HG03565 (cell line): ENCODE measurements at regions not wholly inside any gene's neighbourhood (a gene's known extent, or its start where the extent isn't known, plus 50 kb on each side); places are given as distances from the start of the nearest gene placed in this dataset.

Source experiments
- ATAC-seq: cut with Tn5 transposase; IDR thresholded peaks from one replicate; pipeline ENCODE4 v1.9.1; 2021; ENCODE audit warnings: mild to moderate bottlenecking, moderate library complexity; ENCODE audit not compliant: unreplicated experiment

DNA sequence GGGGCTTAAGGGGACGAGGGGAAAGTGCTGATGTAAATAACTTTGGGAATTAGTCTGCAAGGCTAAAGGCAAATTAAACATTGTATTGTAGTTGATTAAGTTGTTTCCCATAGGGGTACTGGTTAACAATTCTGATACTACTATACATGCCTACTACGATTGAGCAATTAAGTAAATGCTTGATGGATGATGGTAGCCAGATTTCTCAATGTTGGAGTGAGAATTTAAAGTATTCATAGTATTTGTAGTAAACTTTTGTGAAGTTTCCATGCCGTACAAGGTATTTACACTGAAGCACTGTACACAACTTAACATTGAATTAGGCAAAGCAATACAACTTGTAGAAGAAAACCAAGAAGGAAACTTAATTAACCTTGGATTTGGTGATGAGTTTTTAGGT lies 852.3 kb downstream of the QKI start:
- ATAC-seq, result no peak

DNA sequence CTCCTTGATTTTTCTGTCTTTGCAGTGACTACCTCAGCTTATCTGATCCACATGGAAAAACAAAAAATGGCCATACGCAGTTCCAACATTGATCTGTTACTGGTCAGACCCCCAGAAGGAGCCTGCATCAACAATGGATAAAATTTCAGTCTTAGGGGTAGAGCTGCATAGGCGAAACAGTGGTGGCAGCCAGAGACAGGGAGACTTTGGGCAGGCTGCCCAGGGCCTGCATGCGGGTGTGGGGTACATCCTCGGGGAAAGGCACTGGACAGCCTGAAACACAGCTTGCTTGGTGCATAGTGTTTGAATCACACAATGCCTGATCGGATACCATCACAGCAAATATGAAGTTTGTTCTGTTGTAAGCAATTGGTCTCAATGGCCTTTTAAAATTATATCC lies 847.8 kb downstream of the QKI start:
- no peak for ATAC-seq

DNA sequence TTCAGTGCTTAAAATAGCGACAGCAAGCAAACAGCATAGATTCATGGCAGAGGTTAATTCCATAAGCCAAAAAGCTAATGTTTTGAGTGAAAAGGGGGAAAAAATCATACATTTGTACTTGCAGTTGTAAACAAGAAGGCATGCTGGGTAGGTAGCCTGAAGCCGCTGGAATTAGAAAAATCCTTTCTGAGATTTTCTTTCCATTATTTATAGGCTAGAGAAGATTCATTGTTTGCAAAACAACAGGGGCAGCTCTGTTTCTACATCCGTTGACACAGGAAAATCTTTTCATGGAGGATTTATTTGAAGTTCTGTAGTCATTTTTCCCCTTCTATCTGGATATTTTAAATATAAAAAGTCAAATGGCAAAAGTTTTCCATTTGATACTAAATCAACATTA lies 843.9 kb downstream of the QKI start:
- ATAC-seq, result no peak

DNA sequence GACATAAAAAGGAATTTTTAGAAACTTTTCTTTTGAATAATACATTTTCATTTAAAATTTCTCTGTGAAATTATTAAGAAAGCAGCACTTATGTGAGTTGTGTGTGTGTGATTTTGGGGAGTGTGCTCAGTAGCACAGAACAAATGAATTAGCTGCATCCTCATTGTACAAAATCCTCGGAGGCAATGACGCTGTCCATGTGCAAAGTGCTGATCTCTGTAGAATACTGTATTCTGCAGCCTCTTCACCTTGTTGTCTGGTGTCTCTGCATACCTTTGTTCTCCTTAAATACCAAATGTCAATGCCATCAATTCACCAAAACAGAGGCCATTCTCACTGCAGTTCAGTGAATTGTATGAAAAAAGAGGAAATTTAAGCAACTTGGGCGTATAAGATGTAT lies 838.4 kb downstream of the QKI start:
- ATAC-seq, result no peak

DNA sequence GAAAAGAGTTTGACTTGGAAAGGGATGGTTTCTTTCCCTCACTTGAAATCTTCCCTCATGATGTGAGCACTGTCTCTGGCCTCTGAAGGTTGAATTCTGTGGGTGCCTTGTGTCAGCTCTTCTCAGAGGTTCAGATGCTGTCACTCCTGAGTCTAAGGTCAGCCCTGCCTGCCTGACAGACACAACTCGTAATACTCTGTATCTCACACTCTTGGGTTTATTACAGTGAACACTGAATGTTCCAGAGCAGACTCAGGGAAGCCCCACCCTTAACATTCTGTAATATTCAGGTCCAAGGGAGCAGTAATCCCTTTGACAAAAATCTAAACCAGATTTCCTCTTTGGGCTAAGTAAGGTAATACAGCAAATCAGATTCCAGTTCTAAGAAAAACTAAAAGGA lies 837.8 kb downstream of the QKI start:
- ATAC-seq, result no peak

DNA sequence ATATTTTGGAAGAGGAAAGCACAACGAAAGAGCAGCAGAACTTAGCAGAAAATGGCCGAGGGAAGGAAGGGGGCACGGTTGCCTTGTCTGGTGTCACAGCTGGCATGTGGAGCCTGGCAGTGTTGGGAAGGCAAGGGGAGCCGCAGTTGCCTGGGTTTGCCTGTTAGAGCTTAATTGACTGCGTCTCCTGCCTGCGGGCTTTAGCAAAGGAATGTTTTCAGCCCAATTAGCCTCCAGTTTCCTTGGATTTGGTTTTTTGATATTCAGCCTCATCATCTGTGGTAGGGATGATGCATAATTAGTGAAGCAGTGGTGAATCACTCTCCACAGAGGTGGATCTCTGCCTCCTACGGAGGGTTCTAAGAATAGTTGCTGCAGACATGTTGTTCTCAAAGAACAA lies 832.6 kb downstream of the QKI start:
- ATAC-seq, result no peak

DNA sequence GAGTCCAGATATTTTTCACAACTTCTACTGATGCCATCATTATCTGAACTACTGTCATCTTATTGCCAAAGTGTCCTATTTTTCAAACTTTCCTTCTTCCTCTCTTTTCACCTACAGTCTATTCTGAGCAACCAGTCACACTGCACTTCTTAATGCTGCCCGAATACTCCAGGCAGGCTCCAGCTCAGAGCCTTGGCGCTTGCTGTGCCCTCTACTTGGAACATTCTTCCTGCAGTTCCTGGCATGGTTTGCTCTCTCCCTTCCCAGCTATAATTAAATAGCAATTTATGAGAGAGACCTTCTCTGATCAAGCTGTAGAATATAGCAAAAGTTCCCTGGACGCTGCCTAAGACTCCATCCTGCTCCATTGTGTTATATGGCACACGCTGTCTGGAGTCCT lies 831.6 kb downstream of the QKI start:
- ATAC-seq, result no peak

DNA sequence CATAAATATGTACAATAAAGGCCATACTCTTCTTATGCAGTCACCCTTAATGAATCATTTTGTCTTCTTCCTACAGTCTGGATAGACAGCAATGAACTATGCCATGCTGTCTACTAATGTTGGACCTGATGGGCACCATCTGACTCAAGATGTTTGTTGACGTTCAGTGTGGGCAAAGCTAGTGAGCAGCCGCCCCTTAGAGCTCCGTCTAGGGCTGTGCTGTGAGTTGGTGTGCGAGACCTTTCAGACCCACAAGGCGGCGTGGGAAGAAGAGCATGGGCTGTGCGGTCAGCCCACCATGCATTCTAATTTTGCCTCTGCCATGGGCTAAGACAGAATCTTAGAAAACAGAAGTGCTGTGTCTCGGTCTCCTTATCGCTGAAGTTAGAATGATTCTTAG lies 829.4 kb downstream of the QKI start:
- no peak for ATAC-seq

DNA sequence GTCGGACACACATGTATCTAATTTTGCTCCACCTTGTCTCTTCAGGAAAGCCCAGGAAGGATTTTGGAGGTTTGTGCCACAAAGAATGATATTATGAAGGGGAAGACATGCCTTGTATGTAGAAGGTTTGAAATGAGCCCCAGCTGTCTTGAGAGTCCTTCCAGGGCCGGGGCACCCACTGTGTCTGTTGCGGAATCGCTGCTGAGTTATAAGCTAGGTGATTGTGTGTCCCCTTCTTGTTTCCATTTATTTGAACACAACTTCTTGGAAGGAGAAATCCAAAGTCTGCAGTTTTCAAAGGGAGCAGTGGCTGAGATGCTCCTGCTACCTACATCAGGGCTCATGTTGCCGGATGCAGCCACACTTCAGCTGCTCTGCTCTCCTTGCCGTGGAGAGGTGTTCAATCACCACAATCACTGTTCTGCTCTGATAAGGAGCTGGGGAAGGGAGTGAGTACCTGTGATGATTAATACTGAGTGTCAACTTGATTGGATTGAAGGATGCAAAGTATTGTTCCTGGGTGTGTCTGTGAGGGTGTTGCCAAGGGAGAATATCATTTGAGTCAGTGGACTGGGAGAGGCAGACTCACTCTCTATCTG lies 828.6 kb downstream of the QKI start:
- ATAC-seq, result no peak

DNA sequence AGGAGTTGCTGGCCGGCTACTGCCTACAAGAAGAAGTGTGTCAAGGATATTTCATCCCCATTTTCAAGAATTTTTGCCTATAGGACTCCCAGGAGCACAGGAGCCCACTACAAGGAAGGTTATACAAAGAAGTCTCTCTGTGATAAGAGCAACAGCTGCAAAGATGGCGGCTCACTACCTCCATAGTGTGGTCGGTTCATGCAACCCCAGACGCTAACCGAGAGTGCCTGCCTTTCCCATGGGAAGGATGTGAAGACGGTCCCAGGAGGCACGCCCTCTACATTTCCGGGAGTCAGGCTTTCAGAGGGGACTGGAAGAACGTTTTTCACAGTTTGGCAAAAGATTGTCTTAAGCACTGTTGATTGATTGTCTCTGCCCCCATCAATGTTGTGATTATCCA lies 816.3 kb downstream of the QKI start:
- ATAC-seq, result no peak

DNA sequence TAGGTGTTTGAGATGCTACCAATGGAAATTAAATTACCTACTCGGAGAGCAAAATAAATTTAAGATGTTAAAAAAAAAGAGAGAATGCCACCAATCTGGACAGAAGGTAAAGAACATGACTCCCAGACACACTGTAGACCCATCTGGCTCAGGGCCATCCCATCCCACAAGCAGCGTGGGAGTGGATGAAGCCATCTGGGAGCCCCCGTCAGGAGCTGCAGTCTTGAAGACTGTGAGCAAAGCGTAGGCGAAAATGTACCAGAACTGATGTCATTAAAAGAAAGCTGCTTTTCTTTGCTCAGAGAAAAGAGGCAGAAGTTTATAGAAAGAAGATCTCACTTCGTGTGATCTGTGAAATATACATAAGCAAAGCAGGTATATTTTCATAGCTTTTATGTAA lies 815.7 kb downstream of the QKI start:
- ATAC-seq, result no peak

DNA sequence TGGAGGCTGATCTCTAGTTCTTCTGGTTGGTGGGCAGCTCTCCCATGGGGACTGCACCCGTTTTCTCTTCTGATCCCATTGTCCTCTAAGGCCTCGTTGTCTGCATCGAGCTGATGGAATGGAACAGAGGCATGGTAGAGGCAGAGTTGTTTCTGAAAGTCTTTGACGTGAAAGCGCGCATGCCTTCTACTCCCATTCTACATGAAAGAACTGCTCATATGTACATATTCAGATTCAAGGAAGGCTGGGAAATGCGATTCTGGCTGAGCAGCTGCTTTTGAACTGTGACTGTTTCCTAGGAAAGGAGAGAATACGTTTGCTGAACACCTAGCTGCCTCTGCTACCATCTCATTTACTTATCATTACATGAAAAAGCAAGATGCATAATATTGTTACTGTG lies 815.2 kb downstream of the QKI start:
- no peak for ATAC-seq

DNA sequence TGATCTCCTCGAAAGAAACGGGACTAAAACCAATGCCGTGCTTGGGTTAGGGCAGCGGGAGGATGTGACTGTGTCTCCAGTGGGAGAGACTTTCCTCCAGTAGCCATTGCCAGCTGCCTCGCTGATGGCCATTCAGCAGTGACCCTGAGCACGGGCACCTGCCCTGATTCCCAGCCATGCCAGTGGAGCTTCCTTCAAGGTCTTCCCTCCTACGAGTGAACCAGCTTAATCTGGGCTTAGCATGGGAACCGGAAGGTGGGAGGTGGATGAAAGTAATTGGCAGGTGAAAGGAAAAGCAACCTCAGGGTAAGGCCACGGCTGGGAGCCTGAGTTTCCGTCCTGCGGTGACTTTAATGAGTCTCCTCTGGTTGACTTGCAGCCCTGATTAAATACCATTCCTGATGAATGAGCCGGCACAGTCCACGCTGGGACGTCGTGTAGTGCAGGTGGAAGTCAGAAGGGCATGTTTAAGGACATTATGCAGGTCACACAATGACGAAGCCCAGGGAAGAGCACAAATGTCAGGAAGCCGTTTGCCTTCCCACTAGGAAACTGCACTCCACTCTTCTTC lies 813.5 kb downstream of the QKI start:
- no peak for ATAC-seq

DNA sequence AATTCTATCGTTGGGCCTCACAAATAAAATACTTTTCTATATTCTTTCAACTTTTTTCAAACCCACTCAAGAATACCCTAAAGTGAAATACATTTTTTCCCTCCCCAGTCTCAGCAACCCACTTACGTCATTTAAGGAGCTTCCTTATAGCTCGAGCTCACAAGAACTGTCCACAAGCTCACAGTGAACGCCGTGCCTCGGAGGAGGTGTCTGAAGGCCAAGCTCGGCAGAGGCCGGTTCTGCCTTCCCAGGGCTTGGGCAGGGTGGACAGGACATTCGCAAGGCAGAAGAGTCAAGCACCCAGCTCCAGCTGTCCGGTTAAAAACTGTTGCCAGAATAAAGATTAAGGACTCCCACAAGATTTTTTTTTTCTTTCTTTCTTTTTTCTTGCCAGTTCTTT lies 802.3 kb downstream of the QKI start:
- no peak for ATAC-seq

DNA sequence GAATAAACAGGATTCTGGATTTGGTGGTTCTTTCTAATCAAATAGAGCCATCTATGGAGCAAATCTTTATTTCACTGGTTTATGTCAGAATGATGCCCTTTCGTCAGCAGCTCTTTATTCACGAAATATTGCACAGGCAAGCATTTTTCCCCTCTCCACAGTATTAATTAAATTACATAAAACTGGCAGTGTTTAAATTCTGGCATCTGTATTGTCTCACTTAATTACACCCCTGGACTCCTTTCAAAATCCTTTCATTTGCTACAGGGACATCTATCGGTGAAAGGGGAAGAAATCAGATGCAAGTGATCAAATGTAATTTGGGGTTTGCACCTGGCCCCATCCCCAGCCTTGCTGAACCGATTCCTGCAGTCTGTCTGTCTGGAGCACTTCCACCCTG lies 801.9 kb downstream of the QKI start:
- ATAC-seq, result no peak

DNA sequence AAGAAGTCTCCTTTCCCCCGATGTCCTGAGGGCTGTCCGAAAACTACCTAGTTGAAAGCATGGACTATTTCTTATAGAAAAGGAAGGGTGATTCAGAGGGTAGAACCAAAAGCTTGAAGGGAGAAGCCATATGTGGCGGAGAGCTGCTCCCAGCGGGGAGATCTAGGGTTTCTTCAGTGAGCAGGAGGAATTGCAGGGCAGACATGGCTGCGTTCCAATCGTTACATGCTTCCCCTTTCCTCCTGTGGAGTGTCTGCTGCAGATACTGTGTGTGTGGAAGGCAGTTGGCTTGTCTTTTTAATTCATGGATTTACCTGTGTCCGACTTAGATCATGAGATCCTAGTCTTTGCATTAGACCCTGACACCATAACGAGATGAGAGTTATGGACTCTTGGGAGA lies 799.5 kb downstream of the QKI start:
- no peak for ATAC-seq

DNA sequence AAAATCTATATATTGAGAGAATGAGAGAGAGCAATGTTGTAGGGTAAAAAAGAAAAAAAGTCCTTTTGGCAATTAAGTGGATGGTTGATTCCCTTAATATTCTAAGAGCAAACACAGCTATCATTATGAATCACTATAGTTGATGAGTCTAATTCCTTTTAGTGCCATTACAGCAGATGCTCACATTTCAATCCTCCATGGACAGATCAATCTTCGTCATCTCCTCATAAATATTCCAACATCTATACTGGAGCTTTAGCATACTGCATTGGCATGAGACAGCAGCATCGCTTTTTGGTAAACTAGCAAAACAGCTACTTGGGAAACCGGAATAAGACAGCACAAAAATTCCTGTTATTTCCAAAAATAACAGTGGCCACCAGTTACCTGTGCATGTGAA lies 796.7 kb downstream of the QKI start:
- no peak for ATAC-seq

DNA sequence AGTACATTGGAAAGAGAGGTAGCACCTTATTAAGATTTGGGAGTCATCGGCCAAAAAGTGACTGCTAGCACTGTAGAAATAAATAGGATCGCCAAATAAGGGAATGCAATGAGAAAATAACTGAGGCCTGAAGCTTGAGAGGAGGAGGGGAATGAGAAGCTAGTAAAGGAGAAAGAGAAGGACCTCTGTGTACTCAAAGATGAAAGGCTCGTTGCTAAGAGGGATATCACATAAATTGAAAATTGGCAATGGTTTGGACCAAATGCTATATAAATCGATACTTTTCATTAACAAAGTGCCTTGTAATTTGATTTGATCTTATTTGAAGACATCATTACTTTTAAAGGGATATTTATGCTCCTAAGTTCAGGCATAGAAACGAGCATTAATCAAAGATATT lies 796.3 kb downstream of the QKI start:
- no peak for ATAC-seq

DNA sequence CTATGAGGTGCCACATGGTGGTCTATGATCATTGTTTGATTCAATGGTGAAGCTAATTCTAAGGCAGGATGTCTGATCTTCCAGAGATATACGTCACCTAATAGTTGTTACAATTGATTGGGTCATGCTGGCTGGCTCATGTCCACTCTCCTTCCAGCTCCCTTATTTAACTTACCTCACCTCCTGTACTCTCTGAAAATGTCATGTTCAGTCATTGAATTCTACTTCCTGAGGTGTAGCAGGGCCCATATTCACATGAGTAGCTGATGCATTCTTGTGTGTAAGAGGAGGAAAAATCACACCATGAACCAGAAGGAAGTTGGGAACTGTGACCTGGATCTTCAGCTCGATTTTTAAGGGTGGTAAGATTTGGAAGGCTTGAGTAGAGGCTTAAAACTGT lies 795.8 kb downstream of the QKI start:
- no peak for ATAC-seq

DNA sequence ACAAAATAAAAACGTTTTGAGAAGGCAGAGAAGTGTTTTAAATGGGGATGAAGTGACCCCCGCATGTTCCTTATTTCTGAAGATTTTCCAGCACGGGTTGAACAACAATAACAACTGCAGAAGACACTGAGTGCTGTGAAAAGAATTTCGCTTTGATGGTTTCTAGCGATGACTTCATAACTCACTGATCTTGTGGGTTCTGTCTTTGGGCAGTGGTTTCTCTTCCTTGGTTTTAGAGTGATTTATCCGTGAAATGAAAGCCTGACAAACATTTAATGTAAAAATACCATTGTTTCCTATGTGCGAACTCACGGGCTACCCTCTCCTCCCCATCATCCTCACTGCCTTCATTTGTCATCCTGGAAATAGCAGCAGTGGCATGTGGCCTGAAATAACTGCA lies 793.9 kb downstream of the QKI start:
- ATAC-seq, result no peak

DNA sequence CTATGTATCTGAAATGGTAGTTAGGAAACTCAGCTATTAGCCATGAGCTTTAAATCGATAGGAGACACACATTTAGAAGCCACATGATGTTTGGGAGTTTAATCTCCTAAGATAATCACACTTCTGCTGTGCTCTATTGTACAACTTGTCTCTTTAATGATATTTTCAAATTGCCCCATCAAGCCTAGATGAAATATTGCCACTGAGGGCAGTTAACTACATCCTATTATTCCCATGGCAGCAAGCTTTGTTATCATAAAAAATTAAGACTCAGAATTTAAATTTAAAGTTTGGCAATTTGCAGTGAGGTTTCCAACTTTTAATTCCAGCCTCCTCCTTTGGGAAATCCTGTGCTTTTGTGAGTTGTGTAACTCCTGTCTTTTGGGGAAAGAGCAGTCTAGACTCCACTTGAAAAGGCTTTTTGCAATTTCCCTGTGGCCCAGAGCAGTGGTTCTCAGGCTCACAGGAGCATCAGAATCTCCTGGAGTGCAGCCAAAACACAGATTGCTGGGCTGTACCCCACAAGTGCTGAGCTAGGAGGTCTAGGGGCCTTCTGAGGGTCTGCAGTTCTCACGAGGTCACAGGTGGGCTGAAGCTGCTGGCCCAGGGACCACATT lies 792.4 kb downstream of the QKI start:
- no peak for ATAC-seq

DNA sequence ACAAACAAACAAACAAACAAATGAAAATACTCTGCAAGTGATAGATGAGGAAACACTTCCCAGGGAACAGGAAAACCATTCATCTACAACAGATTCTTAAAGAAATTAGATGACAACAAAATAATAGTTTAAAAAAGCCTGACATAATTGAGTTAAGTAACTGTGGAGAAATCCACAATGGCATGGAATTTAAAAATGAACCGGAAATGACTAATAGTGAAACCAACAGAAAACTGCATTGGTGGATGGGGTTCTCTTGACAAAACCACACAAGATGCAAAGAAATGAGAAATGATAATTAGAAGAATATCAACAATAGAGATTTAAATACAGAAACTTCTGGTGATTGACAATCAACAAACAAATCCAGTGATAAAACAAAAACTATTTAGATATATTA lies 785.6 kb downstream of the QKI start:
- no peak for ATAC-seq

DNA sequence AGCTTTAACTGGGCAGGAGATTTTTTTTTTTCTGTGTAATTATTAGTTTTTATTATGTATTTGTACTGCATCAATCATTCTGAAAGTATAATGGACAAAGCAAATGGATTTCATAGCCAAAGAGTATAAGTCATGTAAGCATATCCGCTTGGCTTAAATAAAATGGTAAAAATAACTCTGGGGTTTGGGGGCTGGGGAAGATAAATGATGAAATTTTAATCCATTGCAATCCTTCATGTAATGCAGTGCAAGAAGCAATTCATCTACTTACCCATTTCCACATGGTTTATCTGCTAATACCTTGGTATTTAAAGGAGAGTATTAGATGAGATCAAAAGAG lies 781.4 kb downstream of the QKI start:
- no peak for ATAC-seq
